ENCODE measurements at regions not wholly inside any gene's neighbourhood (a gene's known extent, or its start where the extent isn't known, plus 50 kb on each side); places are given as distances from the start of the nearest gene placed in this dataset.

DNA sequence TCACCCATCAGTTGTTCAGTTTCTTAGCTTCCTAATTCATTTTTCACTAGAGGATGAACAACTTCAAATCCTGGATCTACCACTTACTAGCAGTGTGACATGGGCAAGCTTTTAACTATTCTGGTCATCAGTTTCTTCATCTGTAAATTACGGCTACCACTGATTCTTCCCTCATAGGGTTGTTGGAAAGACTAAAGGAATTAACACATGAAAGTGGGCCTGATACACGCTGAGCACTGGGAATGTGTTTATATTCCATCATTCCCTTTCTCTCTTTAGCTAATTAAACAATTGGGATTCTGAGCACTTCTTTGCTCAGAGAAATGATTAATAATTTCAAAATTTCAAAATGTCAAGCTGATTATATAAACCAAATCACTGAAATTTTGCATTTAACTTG, 862.3 kb upstream of the GCFC2 start:
- Histone ChIP-seq H3K27me3 (ENCODE audit: insufficient read depth, low read length, poor library complexity) (no peaks in the 10 kb centered on the region), H2BK120ac (ENCODE audit: low read depth, low read length) (no peak overlapping the region), H3K4me2 (ENCODE audit: low read length) (no peak overlapping the region), H3K79me2 (ENCODE audit: control insufficient read depth, insufficient read depth, low read length) (no peaks in the 10 kb centered on the region), H3K4me1 (ENCODE audit: control insufficient read depth, low read depth, low read length) (no peaks in the 10 kb centered on the region), H4K8ac (ENCODE audit: low read depth, low read length) (no peak overlapping the region), H2AK5ac (ENCODE audit: low read length) (no peak overlapping the region), H2BK5ac (ENCODE audit: low read length) (no peak overlapping the region), H3K9ac (ENCODE audit: low read length) (no peak overlapping the region), H3K79me1 (ENCODE audit: low read length) (no peaks in the 10 kb centered on the region), H2BK15ac (replicated peaks; ENCODE audit: low read depth) (no peak overlapping the region), H3K23ac (ENCODE audit: low read length) (no peak overlapping the region), H3K4ac (ENCODE audit: low read depth, low read length) (no peak overlapping the region), H3K56ac (ENCODE audit: low read length) (no peak overlapping the region), H4K5ac (ENCODE audit: low read length) (no peak overlapping the region), H3K18ac (ENCODE audit: low read length) (no peak overlapping the region), H3K36me3 (ENCODE audit: control insufficient read depth, insufficient read depth, low read length) (no peaks in the 10 kb centered on the region), H3K27ac (ENCODE audit: low read depth, low read length) (no peak overlapping the region), H3K4me3 (ENCODE audit: low read length) (no peak overlapping the region)
- DNase-seq, result no peak
- WGBS (ENCODE audit: extremely low coverage, insufficient coverage, low lambda C conversion rate), result no CpG with 5 or more reads among the region's 2 CpGs

DNA sequence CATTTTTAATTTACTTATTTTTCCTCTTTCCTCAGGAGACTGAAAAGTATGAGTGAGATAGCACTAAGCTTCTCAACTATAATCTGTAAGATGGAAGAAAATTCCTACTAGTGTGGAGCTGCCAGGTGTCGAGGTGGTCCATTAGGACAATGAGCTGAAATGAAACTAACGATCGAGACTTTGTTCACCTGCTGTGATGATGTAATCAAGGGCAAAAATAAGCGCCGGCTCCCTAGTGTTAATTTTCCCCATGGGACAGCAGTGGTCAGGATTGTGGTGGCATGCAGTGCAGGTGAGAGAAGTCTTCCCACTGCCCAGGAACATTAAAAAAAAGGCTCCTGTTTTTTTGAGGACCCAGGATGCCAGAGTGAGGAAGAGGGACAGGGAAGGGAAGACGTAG, 859.1 kb upstream of the GCFC2 start:
- Histone ChIP-seq H2BK120ac (ENCODE audit: low read depth, low read length) (no peak overlapping the region), H2AK5ac (ENCODE audit: low read length) (no peak overlapping the region), H3K56ac (ENCODE audit: low read length) (no peak overlapping the region), H3K36me3 (ENCODE audit: control insufficient read depth, insufficient read depth, low read length) (no peaks in the 10 kb centered on the region), H3K4me3 (ENCODE audit: low read length) (no peak overlapping the region), H3K18ac (ENCODE audit: low read length) (no peak overlapping the region), H3K4me2 (ENCODE audit: low read length) (no peak overlapping the region), H3K79me2 (ENCODE audit: control insufficient read depth, insufficient read depth, low read length) (no peaks in the 10 kb centered on the region), H4K8ac (ENCODE audit: low read depth, low read length) (no peak overlapping the region), H3K79me1 (ENCODE audit: low read length) (no peaks in the 10 kb centered on the region), H3K9ac (ENCODE audit: low read length) (no peak overlapping the region), H3K27me3 (ENCODE audit: insufficient read depth, low read length, poor library complexity) (no peaks in the 10 kb centered on the region), H3K4ac (ENCODE audit: low read depth, low read length) (no peak overlapping the region), H3K27ac (ENCODE audit: low read depth, low read length) (no peak overlapping the region), H4K5ac (ENCODE audit: low read length) (no peak overlapping the region), H3K23ac (ENCODE audit: low read length) (no peak overlapping the region), H2BK15ac (replicated peaks; ENCODE audit: low read depth) (peak overlapping the region; percentile 57), H2BK5ac (ENCODE audit: low read length) (no peak overlapping the region), H3K4me1 (ENCODE audit: control insufficient read depth, low read depth, low read length) (no peaks in the 10 kb centered on the region)
- no peak for DNase-seq
- no CpG with 5 or more reads among the region's 6 CpGs for WGBS (ENCODE audit: extremely low coverage, insufficient coverage, low lambda C conversion rate)

DNA sequence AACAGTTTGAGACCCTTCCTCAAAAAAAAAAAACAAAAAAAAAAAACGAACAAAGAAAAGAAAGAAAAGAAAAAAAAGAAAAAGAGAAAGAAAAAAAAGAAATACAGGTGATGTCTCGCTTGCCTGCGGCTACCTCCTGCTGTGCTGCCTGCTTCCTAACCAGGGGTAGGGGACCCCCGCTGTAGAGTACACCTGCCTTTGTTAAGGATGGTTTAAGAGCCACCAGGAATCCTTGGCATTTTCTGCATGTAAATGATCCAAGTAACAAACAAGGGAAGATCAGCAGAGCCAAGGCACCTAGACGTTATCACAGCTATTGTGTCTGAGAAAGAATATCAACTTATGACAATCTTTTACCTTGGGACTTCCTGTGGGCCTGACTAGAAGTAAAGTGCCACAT, 856.8 kb upstream of the GCFC2 start:
- H3K4ac ChIP-seq (ENCODE audit: low read depth, low read length), result no peak overlapping the region
- H3K36me3 ChIP-seq (ENCODE audit: control insufficient read depth, insufficient read depth, low read length), result no peaks in the 10 kb centered on the region
- no peak overlapping the region for H4K5ac ChIP-seq (ENCODE audit: low read length)
- H3K4me2 ChIP-seq (ENCODE audit: low read length), result no peak overlapping the region
- no CpG with 5 or more reads among the region's 5 CpGs for WGBS (ENCODE audit: extremely low coverage, insufficient coverage, low lambda C conversion rate)
- no peak overlapping the region for H3K18ac ChIP-seq (ENCODE audit: low read length)
- H2BK5ac ChIP-seq (ENCODE audit: low read length), result no peak overlapping the region
- H3K27ac ChIP-seq (ENCODE audit: low read depth, low read length), result no peak overlapping the region
- no peak overlapping the region for H2AK5ac ChIP-seq (ENCODE audit: low read length)
- no peaks in the 10 kb centered on the region for H3K79me2 ChIP-seq (ENCODE audit: control insufficient read depth, insufficient read depth, low read length)
- H3K27me3 ChIP-seq (ENCODE audit: insufficient read depth, low read length, poor library complexity), result no peaks in the 10 kb centered on the region
- DNase-seq, result no peak
- H3K9ac ChIP-seq (ENCODE audit: low read length), result no peak overlapping the region
- no peak overlapping the region for H2BK15ac ChIP-seq (replicated peaks; ENCODE audit: low read depth)
- no peak overlapping the region for H3K4me3 ChIP-seq (ENCODE audit: low read length)
- no peak overlapping the region for H4K8ac ChIP-seq (ENCODE audit: low read depth, low read length)
- no peak overlapping the region for H3K56ac ChIP-seq (ENCODE audit: low read length)
- no peaks in the 10 kb centered on the region for H3K79me1 ChIP-seq (ENCODE audit: low read length)
- no peaks in the 10 kb centered on the region for H3K4me1 ChIP-seq (ENCODE audit: control insufficient read depth, low read depth, low read length)
- no peak overlapping the region for H3K23ac ChIP-seq (ENCODE audit: low read length)
- H2BK120ac ChIP-seq (ENCODE audit: low read depth, low read length), result no peak overlapping the region

DNA sequence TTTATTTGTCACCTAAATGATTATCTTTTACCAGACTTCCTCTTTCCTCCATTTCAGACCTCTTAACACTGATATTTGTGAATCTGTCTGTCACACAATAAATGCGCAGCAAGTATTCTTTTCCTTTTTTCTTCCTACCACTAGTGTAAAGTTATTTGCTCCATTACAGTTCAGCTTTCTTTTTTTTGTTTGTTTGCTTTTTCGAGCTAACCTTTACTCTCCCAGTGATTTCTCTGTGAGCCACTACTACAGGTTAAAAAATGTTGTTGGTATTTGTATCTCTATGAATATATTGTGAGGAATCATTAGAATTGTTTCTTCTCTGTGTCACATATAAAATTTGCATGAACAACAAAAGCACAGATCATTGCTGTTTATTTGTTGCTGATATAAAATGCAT, 854.0 kb upstream of the GCFC2 start:
- no peak overlapping the region for H2BK120ac ChIP-seq (ENCODE audit: low read depth, low read length)
- H2AK5ac ChIP-seq (ENCODE audit: low read length), result no peak overlapping the region
- H3K79me2 ChIP-seq (ENCODE audit: control insufficient read depth, insufficient read depth, low read length), result no peaks in the 10 kb centered on the region
- H2BK15ac ChIP-seq (replicated peaks; ENCODE audit: low read depth), result no peak overlapping the region
- H2BK5ac ChIP-seq (ENCODE audit: low read length), result no peak overlapping the region
- no peak overlapping the region for H3K4ac ChIP-seq (ENCODE audit: low read depth, low read length)
- H3K4me1 ChIP-seq (ENCODE audit: control insufficient read depth, low read depth, low read length), result no peaks in the 10 kb centered on the region
- H3K56ac ChIP-seq (ENCODE audit: low read length), result no peak overlapping the region
- H4K5ac ChIP-seq (ENCODE audit: low read length), result no peak overlapping the region
- no peak overlapping the region for H3K23ac ChIP-seq (ENCODE audit: low read length)
- no peaks in the 10 kb centered on the region for H3K36me3 ChIP-seq (ENCODE audit: control insufficient read depth, insufficient read depth, low read length)
- H4K8ac ChIP-seq (ENCODE audit: low read depth, low read length), result no peak overlapping the region
- H3K9ac ChIP-seq (ENCODE audit: low read length), result no peak overlapping the region
- WGBS (ENCODE audit: extremely low coverage, insufficient coverage, low lambda C conversion rate), result no CpG with 5 or more reads among the region's 2 CpGs
- H3K4me3 ChIP-seq (ENCODE audit: low read length), result no peak overlapping the region
- no peaks in the 10 kb centered on the region for H3K27me3 ChIP-seq (ENCODE audit: insufficient read depth, low read length, poor library complexity)
- no peak for DNase-seq
- no peak overlapping the region for H3K4me2 ChIP-seq (ENCODE audit: low read length)
- H3K18ac ChIP-seq (ENCODE audit: low read length), result no peak overlapping the region
- H3K27ac ChIP-seq (ENCODE audit: low read depth, low read length), result no peak overlapping the region
- H3K79me1 ChIP-seq (ENCODE audit: low read length), result no peaks in the 10 kb centered on the region

DNA sequence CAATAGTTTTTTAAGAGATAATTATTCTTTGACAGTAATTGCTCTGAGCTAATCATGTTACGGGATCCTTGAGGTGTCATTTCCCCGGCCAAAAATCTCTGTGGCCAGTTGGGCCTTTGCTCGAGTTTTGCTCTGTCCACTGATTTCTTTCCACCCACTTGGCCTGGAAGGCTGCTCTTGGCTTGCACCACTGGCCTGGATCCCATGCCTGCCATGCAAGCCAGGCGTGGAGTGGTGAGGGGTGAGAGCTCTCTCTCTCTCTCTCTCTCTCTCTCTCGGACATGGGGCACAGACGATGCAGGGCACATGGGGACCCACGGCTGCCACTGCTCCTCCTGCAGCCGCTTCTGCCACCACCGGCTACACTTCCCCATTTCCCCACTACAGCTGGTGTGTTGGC, 853.0 kb upstream of the GCFC2 start:
- H3K56ac ChIP-seq (ENCODE audit: low read length), result no peak overlapping the region
- H3K4me1 ChIP-seq (ENCODE audit: control insufficient read depth, low read depth, low read length), result no peaks in the 10 kb centered on the region
- no peak overlapping the region for H2AK5ac ChIP-seq (ENCODE audit: low read length)
- no peak overlapping the region for H3K4me2 ChIP-seq (ENCODE audit: low read length)
- no peak for DNase-seq
- no peak overlapping the region for H2BK5ac ChIP-seq (ENCODE audit: low read length)
- H3K36me3 ChIP-seq (ENCODE audit: control insufficient read depth, insufficient read depth, low read length), result no peaks in the 10 kb centered on the region
- H2BK120ac ChIP-seq (ENCODE audit: low read depth, low read length), result no peak overlapping the region
- no peak overlapping the region for H4K5ac ChIP-seq (ENCODE audit: low read length)
- no peak overlapping the region for H3K27ac ChIP-seq (ENCODE audit: low read depth, low read length)
- no peak overlapping the region for H4K8ac ChIP-seq (ENCODE audit: low read depth, low read length)
- no peaks in the 10 kb centered on the region for H3K79me2 ChIP-seq (ENCODE audit: control insufficient read depth, insufficient read depth, low read length)
- H3K4ac ChIP-seq (ENCODE audit: low read depth, low read length), result no peak overlapping the region
- no peak overlapping the region for H3K9ac ChIP-seq (ENCODE audit: low read length)
- no peaks in the 10 kb centered on the region for H3K27me3 ChIP-seq (ENCODE audit: insufficient read depth, low read length, poor library complexity)
- no CpG with 5 or more reads among the region's 9 CpGs for WGBS (ENCODE audit: extremely low coverage, insufficient coverage, low lambda C conversion rate)
- no peaks in the 10 kb centered on the region for H3K79me1 ChIP-seq (ENCODE audit: low read length)
- no peak overlapping the region for H3K18ac ChIP-seq (ENCODE audit: low read length)
- no peak overlapping the region for H3K23ac ChIP-seq (ENCODE audit: low read length)
- H2BK15ac ChIP-seq (replicated peaks; ENCODE audit: low read depth), result no peak overlapping the region
- no peak overlapping the region for H3K4me3 ChIP-seq (ENCODE audit: low read length)

DNA sequence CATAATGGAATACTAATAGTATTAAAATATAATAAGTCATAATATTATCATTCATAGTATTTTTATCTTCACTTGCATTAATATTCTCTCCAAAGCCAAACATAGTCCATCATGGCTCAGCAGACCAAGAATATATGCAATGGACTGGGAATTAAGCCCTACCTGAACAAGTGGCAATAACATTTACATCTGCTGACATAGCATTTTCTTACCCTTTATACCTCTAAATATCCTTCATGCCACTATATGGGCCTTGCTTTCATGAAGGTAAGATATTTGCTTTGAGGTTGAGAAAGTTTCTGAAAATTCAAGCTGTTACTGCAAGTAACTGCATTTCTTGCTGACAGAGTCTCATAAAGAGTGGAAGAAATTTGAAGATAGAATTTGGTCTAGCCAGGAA, 847.4 kb upstream of the GCFC2 start:
- H3K4me3 ChIP-seq (ENCODE audit: low read length), result no peak overlapping the region
- no peak overlapping the region for H4K8ac ChIP-seq (ENCODE audit: low read depth, low read length)
- H3K9ac ChIP-seq (ENCODE audit: low read length), result no peak overlapping the region
- H2BK15ac ChIP-seq (replicated peaks; ENCODE audit: low read depth), result no peak overlapping the region
- H3K27ac ChIP-seq (ENCODE audit: low read depth, low read length), result no peak overlapping the region
- H3K18ac ChIP-seq (ENCODE audit: low read length), result no peak overlapping the region
- no peaks in the 10 kb centered on the region for H3K79me1 ChIP-seq (ENCODE audit: low read length)
- H3K4me1 ChIP-seq (ENCODE audit: control insufficient read depth, low read depth, low read length), result no peaks in the 10 kb centered on the region
- no peak overlapping the region for H2BK5ac ChIP-seq (ENCODE audit: low read length)
- H4K5ac ChIP-seq (ENCODE audit: low read length), result no peak overlapping the region
- H3K4ac ChIP-seq (ENCODE audit: low read depth, low read length), result no peak overlapping the region
- H2BK120ac ChIP-seq (ENCODE audit: low read depth, low read length), result no peak overlapping the region
- no peaks in the 10 kb centered on the region for H3K36me3 ChIP-seq (ENCODE audit: control insufficient read depth, insufficient read depth, low read length)
- H3K23ac ChIP-seq (ENCODE audit: low read length), result no peak overlapping the region
- no peaks in the 10 kb centered on the region for H3K79me2 ChIP-seq (ENCODE audit: control insufficient read depth, insufficient read depth, low read length)
- H3K4me2 ChIP-seq (ENCODE audit: low read length), result no peak overlapping the region
- no peak overlapping the region for H3K56ac ChIP-seq (ENCODE audit: low read length)
- no peaks in the 10 kb centered on the region for H3K27me3 ChIP-seq (ENCODE audit: insufficient read depth, low read length, poor library complexity)
- H2AK5ac ChIP-seq (ENCODE audit: low read length), result no peak overlapping the region
- no peak for DNase-seq

All from mesendoderm (in vitro differentiated cells).